GM23248 (cell line): ENCODE measurements at regions not wholly inside any gene's neighbourhood (a gene's known extent, or its start where the extent isn't known, plus 50 kb on each side); places are given as distances from the start of the nearest gene placed in this dataset.

Experiments
- EZH2 ChIP-seq: fragments of 200-600 bp; sonication (generic); IDR thresholded peaks from 2 replicates; pipeline ENCODE4 v1.6.1; 2018; ENCODE audit warnings: antibody characterized with exemption, mild to moderate bottlenecking; ENCODE audit not compliant: insufficient read depth, poor library complexity, severe bottlenecking
- EZH2phosphoT487 ChIP-seq: fragments of 200-600 bp; sonication (generic); IDR thresholded peaks from 2 replicates; pipeline ENCODE4 v1.6.1; 2018; ENCODE audit warnings: antibody characterized with exemption, moderate library complexity, mild to moderate bottlenecking, low read depth; ENCODE audit not compliant: insufficient read depth

DNA sequence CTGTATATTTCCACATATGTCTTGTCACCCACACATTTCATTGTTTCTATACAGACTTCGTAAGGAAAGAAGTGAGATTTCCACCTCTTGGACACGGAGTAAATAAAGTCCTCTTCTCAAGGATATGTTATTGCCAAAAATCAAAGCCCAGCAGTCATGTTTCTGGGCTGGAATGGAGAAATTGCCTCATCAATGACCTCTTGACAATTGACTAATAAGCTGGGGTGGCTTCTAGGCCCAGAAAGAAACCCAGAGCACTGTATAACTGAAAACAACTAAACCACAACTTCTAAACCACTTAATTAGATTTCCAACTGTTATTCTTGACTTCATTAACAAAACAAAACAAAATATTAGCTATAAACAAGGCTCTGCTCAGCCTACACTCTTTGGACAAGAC is 56.4 kb upstream of the SLC24A5 start:
- TF ChIP-seq EZH2 (no peak), EZH2phosphoT487 (no peak)
